DLD1 (cell line): ENCODE measurements at regions not wholly inside any gene's neighbourhood (a gene's known extent, or its start where the extent isn't known, plus 50 kb on each side); places are given as distances from the start of the nearest gene placed in this dataset.

Experiments used
- in situ Hi-C: cut with HindIII; loops from 2 replicates; pipeline ENCODE4 v1.10.0; 2017; ENCODE audit warnings: low sequenced_read_pairs

- in situ Hi-C loops: no loop called here
These were observed 68.6 kb upstream of the FOXA2 start for GRCh38 chr20:22652681-22653588.

GRCh38 chr20:22653658-22654642 lies 69.6 kb upstream of the FOXA2 start:
- in situ Hi-C loops: no loop called here

- in situ Hi-C loops: no loop called here
These were observed 79.2 kb upstream of the FOXA2 start for GRCh38 chr20:22663528-22664025.

GRCh38 chr20:22667198-22667597 lies 82.8 kb upstream of the FOXA2 start:
- in situ Hi-C loops: no loop called here

GRCh38 chr20:22672191-22672590 lies 87.8 kb upstream of the FOXA2 start:
- in situ Hi-C loops: no loop called here

GRCh38 chr20:22673467-22673866 lies 89.1 kb upstream of the FOXA2 start:
- in situ Hi-C loops: no loop called here

GRCh38 chr20:22675341-22675740 lies 91.0 kb upstream of the FOXA2 start:
- in situ Hi-C loops: loop anchor here (25.0 kb wide), 2 partner anchors 312 to 537 kb away; no protein-coding TSS in a partner anchor

- in situ Hi-C loops: loop anchor here (25.0 kb wide), 2 partner anchors 309 to 534 kb away; no protein-coding TSS in a partner anchor
These were observed 94.3 kb upstream of the FOXA2 start for GRCh38 chr20:22678678-22679077.

GRCh38 chr20:22679197-22679596 lies 94.8 kb upstream of the FOXA2 start:
- in situ Hi-C loops: loop anchor here (25.0 kb wide), 2 partner anchors 308 to 533 kb away; no protein-coding TSS in a partner anchor

GRCh38 chr20:22680031-22680740 lies 95.8 kb upstream of the FOXA2 start:
- in situ Hi-C loops: loop anchor here (25.0 kb wide), 2 partner anchors 307 to 532 kb away; no protein-coding TSS in a partner anchor

GRCh38 chr20:22681591-22682248 lies 97.3 kb upstream of the FOXA2 start:
- in situ Hi-C loops: loop anchor here (25.0 kb wide), 2 partner anchors 306 to 531 kb away; no protein-coding TSS in a partner anchor

GRCh38 chr20:22682381-22682780 lies 98.0 kb upstream of the FOXA2 start:
- in situ Hi-C loops: loop anchor here (25.0 kb wide), 2 partner anchors 305 to 530 kb away; no protein-coding TSS in a partner anchor

GRCh38 chr20:22684072-22684762 lies 99.8 kb upstream of the FOXA2 start:
- in situ Hi-C loops: loop anchor here (25.0 kb wide), 2 partner anchors 303 to 528 kb away; no protein-coding TSS in a partner anchor

GRCh38 chr20:22684763-22685443 lies 100.5 kb upstream of the FOXA2 start:
- in situ Hi-C loops: loop anchor here (25.0 kb wide), 2 partner anchors 302 to 527 kb away; no protein-coding TSS in a partner anchor

- in situ Hi-C loops: loop anchor here (25.0 kb wide), 2 partner anchors 301 to 526 kb away; no protein-coding TSS in a partner anchor
These were observed 101.7 kb upstream of the FOXA2 start for GRCh38 chr20:22686097-22686496.

- in situ Hi-C loops: loop anchor here (25.0 kb wide), 2 partner anchors 299 to 524 kb away; no protein-coding TSS in a partner anchor
These were observed 103.4 kb upstream of the FOXA2 start for GRCh38 chr20:22687676-22688349.

- in situ Hi-C loops: loop anchor here (25.0 kb wide), 2 partner anchors 299 to 524 kb away; no protein-coding TSS in a partner anchor
These were observed 104.1 kb upstream of the FOXA2 start for GRCh38 chr20:22688485-22688884.
